NB4 (cell line): ENCODE measurements at regions not wholly inside any gene's neighbourhood (a gene's known extent, or its start where the extent isn't known, plus 50 kb on each side); places are given as distances from the start of the nearest gene placed in this dataset.

Source experiments
- CTCF ChIP-seq: IDR thresholded peaks from one replicate; pipeline ENCODE4 v1.5.1; 2012; ENCODE audit warnings: low read depth, low read length
- MAX ChIP-seq: IDR thresholded peaks from 2 replicates; pipeline ENCODE4 v1.6.1; 2011; ENCODE audit warnings: low read depth, low read length
- POLR2A ChIP-seq: IDR thresholded peaks from 2 replicates; pipeline ENCODE4 v1.6.1; 2011; ENCODE audit warnings: mild to moderate bottlenecking; ENCODE audit not compliant: insufficient read length; ENCODE audit errors: extremely low read depth

- TF ChIP-seq CTCF (no peak), MAX (no peak), POLR2A (no peak)
These were observed 796.5 kb upstream of the LRRC4C start for GRCh38 chr11:42255906-42256305.
